Astrocyte (in vitro differentiated cells and primary cell): ENCODE measurements at regions not wholly inside any gene's neighbourhood (a gene's known extent, or its start where the extent isn't known, plus 50 kb on each side); places are given as distances from the start of the nearest gene placed in this dataset.
A peak's percentile ranks its signal among the peaks of the same experiment; 100 is the strongest.
"Not testable (repeated sequence)": the region's sequence is repeated elsewhere in the genome, so short reads cannot be mapped to it uniquely, and the experiment has no call there.

Experiments
- DNase-seq: peaks from one replicate; pipeline ENCODE4 v3.0.0-alpha.2; 2010; ENCODE audit warnings: low read depth
- FAIRE-seq: peaks from 2 replicates; lab custom pipeline; 2011; peaks lifted over from hg19 to GRCh38; lab: Jason Lieb, UNC
- H2AFZ ChIP-seq: 2 replicates; pipeline ENCODE4 v1.6.0; 2012; ENCODE audit warnings: low read depth, low read length, inconsistent platforms
- H3K27ac ChIP-seq: 2 replicates; pipeline ENCODE4 v1.5.1; 2011; ENCODE audit warnings: low read depth, low read length, inconsistent platforms
- H3K27me3 ChIP-seq: 2 replicates; pipeline ENCODE4 v1.6.0; 2011; ENCODE audit warnings: low read length, inconsistent platforms; ENCODE audit not compliant: insufficient read depth
- H3K36me3 ChIP-seq: 2 replicates; pipeline ENCODE4 v1.5.1; 2011; ENCODE audit warnings: low read length, inconsistent platforms; ENCODE audit not compliant: insufficient read depth
- H3K4me1 ChIP-seq: 2 replicates; pipeline ENCODE4 v1.5.1; 2011; ENCODE audit warnings: low read length, inconsistent platforms; ENCODE audit not compliant: insufficient read depth
- H3K4me2 ChIP-seq: 2 replicates; pipeline ENCODE4 v1.6.0; 2012; ENCODE audit warnings: low read length, inconsistent platforms
- H3K4me3 ChIP-seq: 2 replicates; pipeline ENCODE4 v1.5.1; 2011; ENCODE audit warnings: low read depth, mild to moderate bottlenecking, low read length, inconsistent platforms; ENCODE audit not compliant: insufficient read depth
- H3K79me2 ChIP-seq: 2 replicates; pipeline ENCODE4 v1.6.0; 2012; ENCODE audit warnings: mild to moderate bottlenecking, low read length, inconsistent platforms; ENCODE audit not compliant: insufficient read depth
- H3K9ac ChIP-seq: 2 replicates; pipeline ENCODE4 v1.6.0; 2012; ENCODE audit warnings: mild to moderate bottlenecking, low read length, inconsistent platforms
- H3K9me3 ChIP-seq: 2 replicates; pipeline ENCODE4 v1.5.1; 2012; ENCODE audit warnings: low read depth, mild to moderate bottlenecking, low read length, inconsistent platforms; ENCODE audit not compliant: insufficient read depth
- H4K20me1 ChIP-seq: 2 replicates; pipeline ENCODE4 v1.6.0; 2012; ENCODE audit warnings: low read length, inconsistent platforms; ENCODE audit not compliant: insufficient read depth
- H3K27ac Mint-ChIP-seq: one replicate; pipeline ENCODE4 v1.8.0; 2021; ENCODE audit warnings: mild to moderate bottlenecking, mixed read lengths; ENCODE audit not compliant: unreplicated experiment
- H3K27me3 Mint-ChIP-seq: one replicate; pipeline ENCODE4 v1.8.0; 2021; ENCODE audit warnings: low read depth, mixed read lengths; ENCODE audit not compliant: unreplicated experiment
- H3K36me3 Mint-ChIP-seq: one replicate; pipeline ENCODE4 v1.8.0; 2021; ENCODE audit warnings: low read depth, mixed read lengths; ENCODE audit not compliant: unreplicated experiment
- H3K4me1 Mint-ChIP-seq: one replicate; pipeline ENCODE4 v1.8.0; 2021; ENCODE audit warnings: low read depth, mixed read lengths; ENCODE audit not compliant: unreplicated experiment
- H3K4me3 Mint-ChIP-seq: one replicate; pipeline ENCODE4 v1.8.0; 2021; ENCODE audit warnings: mild to moderate bottlenecking, moderate library complexity, mixed read lengths; ENCODE audit not compliant: unreplicated experiment
- H3K9me3 Mint-ChIP-seq: one replicate; pipeline ENCODE4 v1.8.0; 2021; ENCODE audit warnings: mild to moderate bottlenecking, mixed read lengths; ENCODE audit not compliant: unreplicated experiment
- CTCF ChIP-seq: IDR thresholded peaks from 2 replicates; pipeline ENCODE4 v1.5.1; 2011; ENCODE audit warnings: low read depth, mild to moderate bottlenecking, inconsistent platforms, low read length, moderate library complexity; ENCODE audit not compliant: insufficient read depth
- EZH2 ChIP-seq: IDR thresholded peaks from 2 replicates; pipeline ENCODE4 v1.6.1; 2012; ENCODE audit warnings: mild to moderate bottlenecking, low read length, inconsistent platforms; ENCODE audit not compliant: insufficient read depth

- peak; percentile 61 for DNase-seq
- no peak for FAIRE-seq
- no peaks in the 10 kb centered on the region for H3K4me1 Mint-ChIP-seq
Observed at GRCh38 chr14:66330916-66331315, 155.3 kb upstream of the CCDC196 start.

GRCh38 chr14:66333293-66333692, 152.9 kb upstream of the CCDC196 start:
- H3K4me3 ChIP-seq, H3K4me2 ChIP-seq, H3K4me1 ChIP-seq, DNase-seq, H2AFZ ChIP-seq, H3K9me3 ChIP-seq, H3K4me3 Mint-ChIP-seq, H3K9ac ChIP-seq, H3K9me3 Mint-ChIP-seq, H3K4me1 Mint-ChIP-seq, H3K27me3 ChIP-seq, H3K36me3 Mint-ChIP-seq, H3K27ac Mint-ChIP-seq, H3K36me3 ChIP-seq, H3K27me3 Mint-ChIP-seq, H4K20me1 ChIP-seq, H3K27ac ChIP-seq, FAIRE-seq, H3K79me2 ChIP-seq: not testable (repeated sequence)

More at GRCh38 chr14:66330916-66331315, 155.3 kb upstream of the CCDC196 start:
- Mint-ChIP-seq H3K36me3 (no peaks in the 10 kb centered on the region), H3K27me3 (no peaks in the 10 kb centered on the region), H3K4me3 (no peak overlapping the region), H3K9me3 (peaks cover 4% of the 10 kb centered on the region), H3K27ac (no peak overlapping the region)
- Histone ChIP-seq H3K4me3 (no peak overlapping the region), H3K27me3 (no peaks in the 10 kb centered on the region), H2AFZ (no peak overlapping the region), H3K9me3 (no peaks in the 10 kb centered on the region), H4K20me1 (no peaks in the 10 kb centered on the region), H3K36me3 (no peaks in the 10 kb centered on the region), H3K9ac (no peak overlapping the region), H3K4me2 (no peak overlapping the region), H3K4me1 (no peaks in the 10 kb centered on the region), H3K79me2 (no peaks in the 10 kb centered on the region), H3K27ac (no peak overlapping the region)
- TF ChIP-seq CTCF, result no peak
- no peak for TF ChIP-seq EZH2

- no peak overlapping the region for H2AFZ ChIP-seq
- no peaks in the 10 kb centered on the region for H3K79me2 ChIP-seq
- no peak overlapping the region for H3K27ac ChIP-seq
- TF ChIP-seq EZH2, result no peak
- TF ChIP-seq CTCF, result no peak
- H3K27me3 ChIP-seq, result no peaks in the 10 kb centered on the region
- DNase-seq (no peak), FAIRE-seq (no peak)
- no peaks in the 10 kb centered on the region for H3K36me3 Mint-ChIP-seq
- no peak overlapping the region for H3K9ac ChIP-seq
- H3K4me3 Mint-ChIP-seq, result no peak overlapping the region
- no peaks in the 10 kb centered on the region for H3K4me1 ChIP-seq
- H3K27me3 Mint-ChIP-seq, result no peaks in the 10 kb centered on the region
- no peaks in the 10 kb centered on the region for H3K36me3 ChIP-seq
- H3K27ac Mint-ChIP-seq, result no peak overlapping the region
- no peaks in the 10 kb centered on the region for H3K9me3 Mint-ChIP-seq
- no peaks in the 10 kb centered on the region for H3K4me1 Mint-ChIP-seq
- H3K4me2 ChIP-seq, result no peak overlapping the region
- H4K20me1 ChIP-seq, result no peaks in the 10 kb centered on the region
- H3K9me3 ChIP-seq, result no peaks in the 10 kb centered on the region
- no peak overlapping the region for H3K4me3 ChIP-seq
Observed at GRCh38 chr14:66341239-66341638, 144.9 kb upstream of the CCDC196 start.
